ENCODE measurements at regions not wholly inside any gene's neighbourhood (a gene's known extent, or its start where the extent isn't known, plus 50 kb on each side); places are given as distances from the start of the nearest gene placed in this dataset.

GRCh38 chr16:65200156-65200773, 78.4 kb upstream of the CDH11 start:
- no peak overlapping the region for H3K4me3 ChIP-seq (ENCODE audit: control insufficient read depth, low read depth, low read length)
- no peak for TF ChIP-seq CTCF (conservative IDR thresholded peaks at IDR 0.05; ENCODE audit: control insufficient read depth, insufficient read depth, low read depth, low read length)
- no peak for DNase-seq (ENCODE audit: low read depth)

- DNase-seq (ENCODE audit: low read depth), result no peak
- no peak overlapping the region for H3K4me3 ChIP-seq (ENCODE audit: control insufficient read depth, low read depth, low read length)
- no peak for TF ChIP-seq CTCF (conservative IDR thresholded peaks at IDR 0.05; ENCODE audit: control insufficient read depth, insufficient read depth, low read depth, low read length)
Measured at GRCh38 chr16:65196420-65197075, 74.7 kb upstream of the CDH11 start.

GRCh38 chr16:65195998-65196397, 74.1 kb upstream of the CDH11 start:
- no peak for DNase-seq (ENCODE audit: low read depth)
- H3K4me3 ChIP-seq (ENCODE audit: control insufficient read depth, low read depth, low read length), result no peak overlapping the region
- no peak for TF ChIP-seq CTCF (conservative IDR thresholded peaks at IDR 0.05; ENCODE audit: control insufficient read depth, insufficient read depth, low read depth, low read length)

GRCh38 chr16:65185241-65185778, 63.4 kb upstream of the CDH11 start:
- no peak for DNase-seq (ENCODE audit: low read depth)
- H3K4me3 ChIP-seq (ENCODE audit: control insufficient read depth, low read depth, low read length), result no peak overlapping the region
- no peak for TF ChIP-seq CTCF (conservative IDR thresholded peaks at IDR 0.05; ENCODE audit: control insufficient read depth, insufficient read depth, low read depth, low read length)

GRCh38 chr16:65181071-65181561, 59.3 kb upstream of the CDH11 start:
- DNase-seq (ENCODE audit: low read depth), result peak; percentile 18

GRCh38 chr16:65178151-65178550, 56.3 kb upstream of the CDH11 start:
- DNase-seq (ENCODE audit: low read depth), result peak; percentile 72
- no peak overlapping the region for H3K4me3 ChIP-seq (ENCODE audit: control insufficient read depth, low read depth, low read length)
- no peak for TF ChIP-seq CTCF (conservative IDR thresholded peaks at IDR 0.05; ENCODE audit: control insufficient read depth, insufficient read depth, low read depth, low read length)

More at GRCh38 chr16:65181071-65181561, 59.3 kb upstream of the CDH11 start:
- no peak overlapping the region for H3K4me3 ChIP-seq (ENCODE audit: control insufficient read depth, low read depth, low read length)
- peak; percentile 4 for TF ChIP-seq CTCF (conservative IDR thresholded peaks at IDR 0.05; ENCODE audit: control insufficient read depth, insufficient read depth, low read depth, low read length)

All from fibroblast of mammary gland (primary cell).